Fibroblast of lung (primary cell): ENCODE measurements at regions not wholly inside any gene's neighbourhood (a gene's known extent, or its start where the extent isn't known, plus 50 kb on each side); places are given as distances from the start of the nearest gene placed in this dataset.

Experiments
- EZH2 ChIP-seq: IDR thresholded peaks from 2 replicates; pipeline ENCODE4 v1.5.1; 2012; ENCODE audit warnings: low read length, control low read depth, mild to moderate bottlenecking; ENCODE audit errors: missing control alignments
- TF ChIP-seq, protein P1 (sequence below), 2 donors: IDR thresholded peaks in 1 of 2; conservative IDR thresholded peaks in 1 of 2; 1 replicate in 1 of 2; 2 replicates in 1 of 2; pipeline ENCODE4 v1.5.1; 2011 to 2012; ENCODE audit warnings: low read length in 2 of 2, control low read depth in 1 of 2, inconsistent platforms in 1 of 2, low read depth in 1 of 2, mild to moderate bottlenecking in 1 of 2

DNA sequence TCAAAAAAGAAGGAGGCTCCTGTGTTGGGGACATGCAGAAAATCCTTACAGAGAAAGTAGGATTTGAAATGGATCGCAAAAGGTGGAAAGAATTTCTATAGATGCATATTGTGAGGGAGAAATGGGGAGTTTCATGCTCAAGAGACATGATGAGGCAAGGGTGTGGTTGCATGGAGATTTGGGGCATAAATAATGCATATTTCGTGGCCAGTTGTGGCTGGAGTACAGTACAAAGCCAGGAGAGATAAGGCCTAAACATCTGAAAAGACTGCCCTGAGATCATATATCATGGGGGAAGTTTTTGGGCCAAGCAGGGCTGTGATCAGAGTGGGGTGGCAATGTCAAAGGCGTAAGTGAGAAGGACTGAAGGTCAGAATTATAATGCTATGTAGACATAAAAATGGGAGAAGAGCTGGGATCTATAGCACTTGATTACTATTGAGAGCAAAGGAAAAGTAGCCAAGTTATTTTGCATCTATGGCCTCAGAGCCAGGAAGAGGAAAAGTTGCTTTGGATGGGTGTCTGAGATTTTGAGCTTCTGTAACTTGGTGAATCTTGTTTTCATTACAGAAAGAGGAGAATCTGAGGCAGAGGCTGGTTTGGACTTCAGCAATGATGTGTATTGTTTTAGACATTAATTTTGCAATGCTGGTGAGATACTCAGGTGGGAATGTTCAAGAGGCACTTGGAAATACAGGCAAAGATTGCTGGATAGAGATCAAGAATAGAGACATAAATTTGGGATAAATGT is 166.6 kb downstream of the INHBA start:
- TF ChIP-seq, protein P1, sequence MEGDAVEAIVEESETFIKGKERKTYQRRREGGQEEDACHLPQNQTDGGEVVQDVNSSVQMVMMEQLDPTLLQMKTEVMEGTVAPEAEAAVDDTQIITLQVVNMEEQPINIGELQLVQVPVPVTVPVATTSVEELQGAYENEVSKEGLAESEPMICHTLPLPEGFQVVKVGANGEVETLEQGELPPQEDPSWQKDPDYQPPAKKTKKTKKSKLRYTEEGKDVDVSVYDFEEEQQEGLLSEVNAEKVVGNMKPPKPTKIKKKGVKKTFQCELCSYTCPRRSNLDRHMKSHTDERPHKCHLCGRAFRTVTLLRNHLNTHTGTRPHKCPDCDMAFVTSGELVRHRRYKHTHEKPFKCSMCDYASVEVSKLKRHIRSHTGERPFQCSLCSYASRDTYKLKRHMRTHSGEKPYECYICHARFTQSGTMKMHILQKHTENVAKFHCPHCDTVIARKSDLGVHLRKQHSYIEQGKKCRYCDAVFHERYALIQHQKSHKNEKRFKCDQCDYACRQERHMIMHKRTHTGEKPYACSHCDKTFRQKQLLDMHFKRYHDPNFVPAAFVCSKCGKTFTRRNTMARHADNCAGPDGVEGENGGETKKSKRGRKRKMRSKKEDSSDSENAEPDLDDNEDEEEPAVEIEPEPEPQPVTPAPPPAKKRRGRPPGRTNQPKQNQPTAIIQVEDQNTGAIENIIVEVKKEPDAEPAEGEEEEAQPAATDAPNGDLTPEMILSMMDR (conservative IDR thresholded peaks at IDR 0.05 in 1 of 2, IDR thresholded peaks at IDR 0.05 in 1 of 2; ENCODE audit: low read depth in 1 of 2, low read length in 2 of 2) = no peak
- no peak for TF ChIP-seq EZH2
